ENCODE measurements at regions not wholly inside any gene's neighbourhood (a gene's known extent, or its start where the extent isn't known, plus 50 kb on each side); places are given as distances from the start of the nearest gene placed in this dataset.

GRCh38 chrX:15983034-15983433 is 128.4 kb upstream of the AP1S2 start:
- no peak for DNase-seq (ENCODE audit: low read depth)

GRCh38 chrX:15977644-15978043 is 123.0 kb upstream of the AP1S2 start:
- no peak for DNase-seq (ENCODE audit: low read depth)

DNA sequence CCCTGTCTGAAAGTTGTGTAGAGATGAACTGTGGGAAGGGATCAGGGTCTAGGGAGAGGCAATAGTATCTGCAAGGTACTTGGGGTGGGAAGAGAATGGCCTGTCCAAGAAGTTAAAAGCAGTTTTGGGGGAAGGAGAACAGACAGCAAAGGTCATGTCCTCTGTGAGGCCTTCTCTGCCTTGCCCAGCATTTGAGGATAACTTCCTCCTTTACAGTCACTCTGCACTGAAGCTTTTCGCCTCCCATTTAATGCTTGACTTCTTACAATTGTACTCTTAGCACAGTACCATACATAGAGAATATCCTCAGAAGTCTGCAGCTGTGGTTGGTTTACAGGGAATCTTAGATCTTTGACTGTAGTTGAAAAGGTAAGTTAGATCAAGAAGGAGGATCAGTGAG is 121.8 kb upstream of the AP1S2 start:
- DNase-seq (ENCODE audit: low read depth), result no peak

DNA sequence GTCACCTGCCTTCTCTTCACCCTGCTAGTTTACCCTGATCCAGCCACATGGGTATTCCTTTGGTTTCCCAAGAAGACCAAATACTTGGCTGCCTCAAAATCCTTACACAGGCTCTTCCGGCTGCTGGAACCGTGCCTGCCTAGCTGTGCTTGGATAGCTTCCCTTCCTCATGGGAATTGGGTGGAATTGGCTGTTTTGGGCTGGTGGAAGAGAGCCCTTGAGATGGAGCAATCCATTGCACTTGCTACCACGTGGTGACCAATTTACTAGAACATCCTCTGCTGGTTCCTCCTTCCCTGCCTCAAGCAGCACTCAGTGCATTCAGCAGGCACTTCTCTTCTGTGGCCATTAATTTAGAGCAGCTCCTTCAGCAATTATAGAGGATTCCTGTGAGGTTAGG is 119.3 kb upstream of the AP1S2 start:
- no peak for DNase-seq (ENCODE audit: low read depth)

DNA sequence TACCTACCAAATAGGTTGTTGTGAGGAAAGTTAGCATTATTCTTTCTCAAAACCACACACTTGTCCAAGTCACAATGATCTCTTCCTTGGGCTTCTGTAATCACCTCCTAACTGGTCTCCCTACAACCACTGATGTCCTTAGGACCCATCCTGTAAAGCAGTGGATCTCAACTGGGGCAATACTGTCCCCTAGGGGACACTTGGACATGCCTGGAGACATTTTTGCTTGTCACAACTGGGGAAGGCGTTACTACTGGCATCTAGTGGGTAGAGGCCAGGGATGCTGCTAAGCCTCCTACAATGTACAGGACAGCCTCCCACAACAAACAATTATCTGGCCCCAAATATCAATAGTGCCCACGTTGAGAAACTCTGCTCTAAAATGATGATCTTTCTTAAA is 118.7 kb upstream of the AP1S2 start:
- no peak for DNase-seq (ENCODE audit: low read depth)

- DNase-seq (ENCODE audit: low read depth), result no peak
Observed at GRCh38 chrX:15971696-15972095, 117.1 kb upstream of the AP1S2 start.

DNA sequence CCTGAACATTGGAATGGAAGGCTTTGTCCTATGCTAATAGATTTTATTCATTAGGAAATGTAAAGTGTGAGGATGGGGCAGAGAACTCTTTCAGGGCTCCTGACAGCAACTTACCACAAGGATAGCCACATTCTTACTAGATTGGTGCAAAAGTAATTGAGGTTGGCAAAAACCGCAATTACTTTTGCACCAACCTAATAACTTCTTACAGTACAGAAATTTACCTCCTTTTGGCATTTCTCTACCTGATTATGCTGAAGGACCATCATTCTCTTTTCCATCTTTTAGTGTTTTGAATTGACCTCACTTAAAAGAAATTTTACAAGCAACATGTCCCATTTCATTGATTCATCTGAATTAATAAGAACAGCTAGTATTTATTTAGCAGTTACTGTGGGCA is 109.2 kb upstream of the AP1S2 start:
- no peak for DNase-seq (ENCODE audit: low read depth)

GRCh38 chrX:15960237-15960636 is 105.6 kb upstream of the AP1S2 start:
- DNase-seq (ENCODE audit: low read depth), result no peak

DNA sequence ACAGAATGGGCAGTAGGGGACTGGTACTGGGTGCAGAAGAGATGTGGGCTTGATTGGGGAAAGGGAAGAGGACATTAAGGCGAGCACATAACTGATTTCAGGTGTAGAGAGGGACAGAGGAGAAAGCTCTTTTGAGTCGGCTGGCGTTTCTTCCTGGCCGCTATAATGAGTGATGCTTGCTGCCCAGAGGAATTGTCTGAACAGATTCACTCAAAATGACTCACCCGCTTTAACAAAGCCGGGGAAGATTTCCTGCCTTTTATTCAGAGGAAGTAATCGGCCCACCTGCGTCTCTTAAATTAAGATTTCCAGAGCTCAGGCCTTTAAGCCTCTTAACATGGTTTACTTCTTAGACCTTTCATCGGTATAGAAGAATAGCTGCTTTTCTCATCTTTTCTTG is 102.1 kb upstream of the AP1S2 start:
- no peak for DNase-seq (ENCODE audit: low read depth)

GRCh38 chrX:15953801-15954200 is 99.2 kb upstream of the AP1S2 start:
- DNase-seq (ENCODE audit: low read depth), result no peak

GRCh38 chrX:15952212-15952611 is 97.6 kb upstream of the AP1S2 start:
- no peak for DNase-seq (ENCODE audit: low read depth)

DNA sequence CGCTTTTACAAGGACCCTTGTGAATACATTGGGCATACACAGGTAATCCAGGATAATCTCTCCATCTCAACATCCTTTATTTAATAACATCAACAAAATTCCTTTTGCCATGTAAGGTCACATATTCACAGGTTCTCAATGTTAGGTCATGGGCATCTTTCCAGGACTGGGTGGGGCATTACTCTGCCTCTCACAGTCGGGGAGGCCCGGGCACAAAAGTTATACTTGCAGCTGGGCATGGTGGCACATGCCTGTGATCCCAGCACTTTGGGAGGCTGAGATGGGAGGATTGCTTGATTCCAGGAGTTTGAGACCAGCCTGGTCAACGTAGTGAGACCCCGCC is 93.7 kb upstream of the AP1S2 start:
- DNase-seq (ENCODE audit: low read depth), result no peak

- no peak for DNase-seq (ENCODE audit: low read depth)
Observed at GRCh38 chrX:15947648-15948317, 93.2 kb upstream of the AP1S2 start.

DNA sequence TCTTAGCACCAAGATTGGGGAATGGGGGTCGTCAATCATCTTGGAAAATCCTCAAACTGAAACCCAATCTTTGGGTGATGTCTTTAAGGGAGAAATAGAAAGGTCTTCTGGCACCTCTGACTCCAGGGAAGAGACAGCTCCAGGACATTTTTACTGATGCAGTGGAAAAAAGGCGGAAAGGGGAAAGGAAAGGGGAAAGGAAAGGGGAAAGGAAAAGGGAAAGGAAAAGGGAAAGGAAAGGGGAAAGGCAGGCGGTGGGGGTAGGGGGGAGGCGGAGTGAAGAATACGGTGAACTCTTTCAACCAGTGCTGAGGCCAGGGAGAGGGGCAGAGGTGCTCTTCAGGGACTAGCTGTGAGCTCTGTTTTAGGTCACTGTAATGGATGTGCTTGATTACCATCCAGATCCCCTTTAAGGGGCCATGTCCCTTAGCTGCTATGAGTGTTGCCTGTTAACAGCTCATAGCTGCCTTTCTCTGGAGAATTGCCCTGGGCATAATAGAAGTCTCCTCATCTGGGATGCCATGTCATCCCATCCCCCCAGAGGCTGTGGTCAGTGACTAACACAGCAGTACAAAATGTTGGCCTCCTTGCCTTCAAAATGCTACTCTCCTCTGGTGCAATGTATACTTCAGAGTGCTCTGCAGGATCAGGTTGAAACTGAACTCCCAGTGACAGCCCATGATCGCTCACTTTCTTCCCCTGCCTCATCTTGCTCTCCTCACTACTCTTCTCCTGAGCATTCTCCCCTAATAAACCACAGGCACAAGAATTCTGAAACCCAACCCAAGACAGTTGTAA is 92.4 kb upstream of the AP1S2 start:
- no peak for DNase-seq (ENCODE audit: low read depth)

DNA sequence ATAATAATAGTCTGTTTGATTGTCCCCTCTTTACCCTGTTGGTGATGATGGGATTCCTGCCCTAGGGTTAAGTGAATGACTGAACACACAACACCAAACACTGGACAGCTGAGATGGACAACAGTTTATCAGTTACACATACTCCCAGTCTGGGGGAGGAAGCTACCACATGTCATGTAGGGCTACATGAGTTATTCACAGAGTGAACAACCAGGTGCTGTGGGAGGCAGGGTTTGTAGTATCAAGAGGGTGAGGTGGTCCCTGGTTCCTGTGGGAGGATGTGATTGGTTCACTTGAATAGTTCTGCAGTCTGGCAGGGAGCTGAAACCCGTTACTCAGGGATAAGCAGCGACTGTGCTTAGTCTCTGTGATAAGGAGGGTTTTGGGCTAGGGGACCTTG is 88.8 kb upstream of the AP1S2 start:
- no peak for DNase-seq (ENCODE audit: low read depth)

GRCh38 chrX:15942307-15942706 is 87.7 kb upstream of the AP1S2 start:
- DNase-seq (ENCODE audit: low read depth), result no peak

GRCh38 chrX:15939737-15940136 is 85.1 kb upstream of the AP1S2 start:
- no peak for DNase-seq (ENCODE audit: low read depth)

DNA sequence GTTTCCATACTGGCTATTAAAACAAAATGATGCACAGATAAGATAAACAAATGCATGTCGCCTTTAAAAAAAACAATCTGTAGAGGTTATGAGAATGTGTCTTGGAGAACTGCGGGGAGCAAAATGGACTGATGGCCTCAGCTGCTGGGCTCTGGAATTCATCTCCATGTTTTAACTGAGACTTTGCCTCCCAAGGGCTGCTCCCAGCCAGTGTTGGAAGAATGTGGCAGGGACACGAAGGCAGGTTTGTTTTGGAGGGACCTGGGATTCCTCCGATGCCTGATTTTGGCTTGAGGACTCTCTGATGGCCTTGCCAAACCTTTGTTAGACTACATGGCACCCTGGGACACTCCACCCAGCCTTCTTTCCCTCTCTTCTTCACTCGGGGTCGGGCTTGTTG is 83.5 kb upstream of the AP1S2 start:
- no peak for DNase-seq (ENCODE audit: low read depth)

DNA sequence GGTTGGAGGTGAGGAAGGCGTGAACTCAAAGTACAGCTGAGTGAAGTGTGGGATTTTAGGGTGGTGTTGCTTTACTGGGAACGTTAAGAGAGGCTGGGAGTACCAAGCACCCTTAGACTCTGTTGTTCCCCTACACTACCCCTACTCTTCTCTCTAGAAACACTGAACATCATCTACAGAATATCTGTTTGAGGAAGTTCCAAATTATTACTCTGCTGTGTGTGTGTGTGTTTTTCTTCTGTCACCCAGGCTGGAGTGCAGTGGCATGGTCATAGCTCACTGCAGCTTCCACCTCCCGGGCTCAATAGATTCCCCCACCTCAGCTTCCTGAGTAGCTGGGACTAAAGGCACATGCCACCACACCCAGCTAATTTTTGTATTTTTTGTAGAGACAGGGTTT is 76.7 kb upstream of the AP1S2 start:
- no peak for DNase-seq (ENCODE audit: low read depth)

DNA sequence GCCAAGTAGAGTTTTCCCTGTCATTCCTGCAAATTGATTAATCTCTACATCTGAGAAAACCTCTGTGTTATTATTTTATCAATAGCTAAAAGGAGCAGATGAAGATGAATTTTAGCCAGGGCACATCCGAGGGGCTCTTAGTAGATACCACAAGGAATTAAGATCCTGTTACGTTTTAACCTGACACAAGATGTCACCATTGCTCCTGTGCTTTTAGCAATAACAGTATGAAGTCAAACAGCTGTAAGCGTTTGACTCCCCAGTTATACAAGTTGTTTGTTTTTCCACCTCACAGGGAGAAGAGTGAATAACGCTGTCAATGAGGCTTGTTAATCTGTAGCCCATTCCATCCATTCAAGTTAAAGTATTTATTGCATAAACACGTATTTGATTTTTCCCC is 76.0 kb upstream of the AP1S2 start:
- no peak for DNase-seq (ENCODE audit: low read depth)

- no peak for DNase-seq (ENCODE audit: low read depth)
Observed at GRCh38 chrX:15929194-15929593, 74.6 kb upstream of the AP1S2 start.

DNA sequence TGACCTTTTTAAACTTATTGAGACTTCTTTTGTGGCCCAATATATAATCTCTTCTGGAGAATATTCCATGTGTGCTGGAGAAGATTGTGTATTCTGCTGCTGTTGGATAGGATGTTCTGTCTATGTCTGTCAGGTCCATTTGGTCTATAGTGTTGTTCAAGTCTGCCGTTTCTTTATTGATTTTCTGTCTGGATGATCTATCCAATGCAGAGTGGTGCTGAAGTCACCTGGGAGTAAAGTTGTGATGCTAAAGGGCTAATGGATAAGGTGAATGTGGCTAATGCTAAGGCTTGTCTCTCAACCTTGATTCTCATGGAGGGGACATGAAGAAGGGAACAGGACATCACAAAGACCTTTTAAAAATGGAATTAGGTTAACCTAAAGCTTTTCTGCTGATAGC is 72.0 kb upstream of the AP1S2 start:
- DNase-seq (ENCODE audit: low read depth), result no peak

GRCh38 chrX:15918003-15918402 is 63.4 kb upstream of the AP1S2 start:
- DNase-seq (ENCODE audit: low read depth), result no peak

DNA sequence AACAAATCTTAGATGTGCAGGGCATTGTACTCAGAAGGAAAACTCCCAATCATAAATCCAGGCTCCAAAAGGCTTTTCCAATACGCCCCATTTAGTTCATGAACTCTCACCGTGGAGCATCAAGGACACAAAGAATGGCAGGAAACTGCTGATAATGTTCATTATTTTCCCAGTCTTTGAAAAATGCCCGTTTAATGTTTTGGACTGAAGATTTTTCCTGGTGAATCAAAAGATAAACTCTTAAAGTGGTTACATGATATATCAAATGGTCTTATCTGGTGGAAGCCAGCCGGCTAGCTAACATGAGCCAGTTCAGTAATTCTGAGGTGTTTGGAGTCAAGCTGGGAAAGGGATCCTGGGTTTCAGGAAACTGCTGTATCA is 62.1 kb upstream of the AP1S2 start:
- DNase-seq (ENCODE audit: low read depth), result no peak
